Natural killer cell treated with Interleukin-12 subunit alpha and Interleukin-12 subunit beta and Interleukin-15 and Interleukin-18, amount 100 ng/mL, for 72 hours (primary cell): ENCODE measurements at regions not wholly inside any gene's neighbourhood (a gene's known extent, or its start where the extent isn't known, plus 50 kb on each side); places are given as distances from the start of the nearest gene placed in this dataset.

Experiments used
- ATAC-seq, 2 donors: fragments of 150-1000 bp; cut with Tn5 transposase in 1 of 2; sonication (Bioruptor Pico), chemical (Tn5 transposase) in 1 of 2; 2 replicates each; pipeline ENCODE4 v1.10.0; 2021
- DNase-seq: peaks from one replicate; pipeline ENCODE4 v3.0.0; 2022; ENCODE audit warnings: low spot score
- H3K27ac Mint-ChIP-seq, 2 donors: 1 replicate in 1 of 2; 2 replicates in 1 of 2; pipeline ENCODE4 v1.8.0; 2022; ENCODE audit warnings: mixed read lengths in 2 of 2, mild to moderate bottlenecking in 1 of 2, moderate library complexity in 1 of 2
- H3K27me3 Mint-ChIP-seq, 2 donors: 1 replicate in 1 of 2; 2 replicates in 1 of 2; pipeline ENCODE4 v1.8.0; 2022; ENCODE audit warnings: mixed read lengths in 2 of 2
- H3K36me3 Mint-ChIP-seq: one replicate; pipeline ENCODE4 v1.8.0; 2022; ENCODE audit warnings: mixed read lengths
- H3K4me1 Mint-ChIP-seq, 2 donors: 1 replicate in 1 of 2; 2 replicates in 1 of 2; pipeline ENCODE4 v1.8.0; 2022; ENCODE audit warnings: low read depth in 2 of 2, mixed read lengths in 2 of 2, mild to moderate bottlenecking in 1 of 2
- H3K4me3 Mint-ChIP-seq: one replicate; pipeline ENCODE4 v1.8.0; 2022; ENCODE audit warnings: mixed read lengths
- H3K9me3 Mint-ChIP-seq: 2 replicates; pipeline ENCODE4 v1.8.0; 2022; ENCODE audit warnings: mixed read lengths

- no peaks in the 10 kb centered on the region for H3K9me3 Mint-ChIP-seq
- ATAC-seq (no peak), DNase-seq (no peak)
- no peak overlapping the region for H3K27ac Mint-ChIP-seq
- H3K27me3 Mint-ChIP-seq, result peaks cover 5 to 17% of the 10 kb centered on the region in 2 donors
- H3K36me3 Mint-ChIP-seq, result no peaks in the 10 kb centered on the region
- H3K4me3 Mint-ChIP-seq, result no peak overlapping the region
- peaks cover 7 to 16% of the 10 kb centered on the region in 2 donors for H3K4me1 Mint-ChIP-seq
Measured at GRCh38 chr2:8623958-8624591, 57.8 kb upstream of the ID2 start.

GRCh38 chr2:8624855-8625398 lies 56.9 kb upstream of the ID2 start:
- peak; percentile 42 for DNase-seq
- no peak overlapping the region for H3K4me3 Mint-ChIP-seq

GRCh38 chr2:8625399-8626300 lies 56.2 kb upstream of the ID2 start:
- H3K27ac Mint-ChIP-seq, result peak overlapping the region in 1 of 2 donors; percentile 43
- peaks cover 0 to 6% of the 10 kb centered on the region in 2 donors for H3K27me3 Mint-ChIP-seq
- no peak overlapping the region for H3K4me3 Mint-ChIP-seq
- ATAC-seq (no peak), DNase-seq (peak; percentile 51)
- H3K4me1 Mint-ChIP-seq, result peaks cover 7 to 16% of the 10 kb centered on the region in 2 donors
- no peaks in the 10 kb centered on the region for H3K36me3 Mint-ChIP-seq
- no peaks in the 10 kb centered on the region for H3K9me3 Mint-ChIP-seq

More at GRCh38 chr2:8624855-8625398, 56.9 kb upstream of the ID2 start:
- H3K27me3 Mint-ChIP-seq, result peaks cover 4 to 12% of the 10 kb centered on the region in 2 donors
- ATAC-seq, result no peak
- peak overlapping the region in 1 of 2 donors; percentile 43 for H3K27ac Mint-ChIP-seq
- H3K9me3 Mint-ChIP-seq, result no peaks in the 10 kb centered on the region
- H3K36me3 Mint-ChIP-seq, result no peaks in the 10 kb centered on the region
- H3K4me1 Mint-ChIP-seq, result peaks cover 7 to 16% of the 10 kb centered on the region in 2 donors

- Mint-ChIP-seq H3K27ac (peak overlapping the region; percentile 0 to 2), H3K4me1 (peaks cover 7 to 16% of the 10 kb centered on the region in 2 donors), H3K4me3 (no peak overlapping the region), H3K27me3 (peaks cover 0 to 6% of the 10 kb centered on the region in 2 donors), H3K36me3 (no peaks in the 10 kb centered on the region), H3K9me3 (no peaks in the 10 kb centered on the region)
- DNase-seq (peak; percentile 18), ATAC-seq (no peak)
Measured at GRCh38 chr2:8626572-8626971, 55.3 kb upstream of the ID2 start.

- H3K27me3 Mint-ChIP-seq, result peaks cover 0 to 6% of the 10 kb centered on the region in 2 donors
- no peak overlapping the region for H3K4me3 Mint-ChIP-seq
- H3K36me3 Mint-ChIP-seq, result no peaks in the 10 kb centered on the region
- no peaks in the 10 kb centered on the region for H3K9me3 Mint-ChIP-seq
- peak overlapping the region; percentile 0 to 2 for H3K27ac Mint-ChIP-seq
- peaks cover 7 to 16% of the 10 kb centered on the region in 2 donors for H3K4me1 Mint-ChIP-seq
- DNase-seq (peak; percentile 35), ATAC-seq (no peak)
Measured at GRCh38 chr2:8627019-8627691, 54.7 kb upstream of the ID2 start.

- no peak overlapping the region for H3K27ac Mint-ChIP-seq
- DNase-seq, result no peak
- H3K9me3 Mint-ChIP-seq, result no peaks in the 10 kb centered on the region
- no peak for ATAC-seq
- H3K27me3 Mint-ChIP-seq, result peaks cover 0 to 6% of the 10 kb centered on the region in 2 donors
- peaks cover 7 to 16% of the 10 kb centered on the region in 2 donors for H3K4me1 Mint-ChIP-seq
- no peaks in the 10 kb centered on the region for H3K36me3 Mint-ChIP-seq
- H3K4me3 Mint-ChIP-seq, result no peak overlapping the region
Measured at GRCh38 chr2:8627692-8628085, 54.2 kb upstream of the ID2 start.

GRCh38 chr2:8628179-8628865 lies 53.5 kb upstream of the ID2 start:
- peaks cover 7 to 10% of the 10 kb centered on the region in 2 donors for H3K4me1 Mint-ChIP-seq
- ATAC-seq, result no peak
- no peaks in the 10 kb centered on the region for H3K9me3 Mint-ChIP-seq
- H3K36me3 Mint-ChIP-seq, result no peaks in the 10 kb centered on the region
- DNase-seq, result peak; percentile 8
- no peak overlapping the region for H3K4me3 Mint-ChIP-seq
- H3K27ac Mint-ChIP-seq, result no peak overlapping the region
- H3K27me3 Mint-ChIP-seq, result no peaks in the 10 kb centered on the region

- peak; percentile 34 for DNase-seq
- no peak overlapping the region for H3K4me3 Mint-ChIP-seq
- H3K27ac Mint-ChIP-seq, result no peak overlapping the region
- no peaks in the 10 kb centered on the region for H3K36me3 Mint-ChIP-seq
- no peak for ATAC-seq
- H3K9me3 Mint-ChIP-seq, result no peaks in the 10 kb centered on the region
- H3K27me3 Mint-ChIP-seq, result no peaks in the 10 kb centered on the region
- peaks cover 7 to 10% of the 10 kb centered on the region in 2 donors for H3K4me1 Mint-ChIP-seq
Measured at GRCh38 chr2:8628866-8629209, 53.0 kb upstream of the ID2 start.

GRCh38 chr2:8629402-8629801 lies 52.5 kb upstream of the ID2 start:
- Mint-ChIP-seq H3K4me1 (peaks cover 7 to 10% of the 10 kb centered on the region in 2 donors), H3K27ac (peak overlapping the region in 1 of 2 donors; percentile 32), H3K27me3 (no peaks in the 10 kb centered on the region), H3K36me3 (no peaks in the 10 kb centered on the region), H3K4me3 (no peak overlapping the region), H3K9me3 (no peaks in the 10 kb centered on the region)
- DNase-seq (peak; percentile 45), ATAC-seq (no peak)

- peaks cover 7 to 10% of the 10 kb centered on the region in 2 donors for H3K4me1 Mint-ChIP-seq
- H3K9me3 Mint-ChIP-seq, result no peaks in the 10 kb centered on the region
- no peaks in the 10 kb centered on the region for H3K27me3 Mint-ChIP-seq
- ATAC-seq (no peak), DNase-seq (peak; percentile 49)
- H3K4me3 Mint-ChIP-seq, result no peak overlapping the region
- H3K36me3 Mint-ChIP-seq, result no peaks in the 10 kb centered on the region
- no peak overlapping the region for H3K27ac Mint-ChIP-seq
Measured at GRCh38 chr2:8630676-8631464, 51.0 kb upstream of the ID2 start.

GRCh38 chr2:8631465-8632005 lies 50.3 kb upstream of the ID2 start:
- H3K27ac Mint-ChIP-seq, result peak overlapping the region in 1 of 2 donors; percentile 68
- H3K9me3 Mint-ChIP-seq, result no peaks in the 10 kb centered on the region
- no peaks in the 10 kb centered on the region for H3K27me3 Mint-ChIP-seq
- no peaks in the 10 kb centered on the region for H3K36me3 Mint-ChIP-seq
- ATAC-seq (no peak), DNase-seq (peak; percentile 55)
- H3K4me3 Mint-ChIP-seq, result no peak overlapping the region
- peaks cover 5 to 9% of the 10 kb centered on the region in 2 donors for H3K4me1 Mint-ChIP-seq
